Kidney (tissue), 13 donors: ENCODE measurements at regions not wholly inside any gene's neighbourhood (a gene's known extent, or its start where the extent isn't known, plus 50 kb on each side); places are given as distances from the start of the nearest gene placed in this dataset.

Experiments used
- DNase-seq, 5 donors: peaks; one replicate each; pipeline ENCODE4 v3.0.0-alpha.2; 2013 to 2020
- FAIRE-seq: peaks from 2 replicates; lab custom pipeline; 2012; peaks lifted over from hg19 to GRCh38; lab: Jason Lieb, UNC
- H3K27ac ChIP-seq, 2 donors: one replicate each; pipeline ENCODE4 v1.7.0; 2013; ENCODE audit warnings: low read depth in 2 of 2, low read length in 2 of 2, inconsistent platforms in 1 of 2
- H3K27me3 ChIP-seq: one replicate; pipeline ENCODE4 v1.7.1; 2013; ENCODE audit warnings: low read length, inconsistent platforms; ENCODE audit not compliant: control insufficient read depth, insufficient read depth
- H3K36me3 ChIP-seq, 3 donors: one replicate each; pipeline versions ENCODE4 v1.7.0 to v1.7.1; 2013; ENCODE audit warnings: low read length in 3 of 3, control low read depth in 1 of 3, inconsistent platforms in 1 of 3; ENCODE audit not compliant: insufficient read depth in 3 of 3, control insufficient read depth in 2 of 3
- H3K4me1 ChIP-seq, 3 donors: one replicate each; pipeline versions ENCODE4 v1.7.0 to v1.7.1; 2013; ENCODE audit warnings: low read length in 3 of 3, inconsistent platforms in 1 of 3, low read depth in 1 of 3; ENCODE audit not compliant: control insufficient read depth in 2 of 3, insufficient read depth in 2 of 3
- H3K4me3 ChIP-seq, 3 donors: one replicate each; pipeline versions ENCODE4 v1.7.0 to v1.8.1; 2013; ENCODE audit warnings: low read length in 3 of 3, control low read depth in 1 of 3, inconsistent platforms in 1 of 3
- H3K9ac ChIP-seq, 3 donors: one replicate each; pipeline versions ENCODE4 v1.7.0 to v1.7.1; 2013; ENCODE audit warnings: low read length in 3 of 3, control low read depth in 1 of 3, inconsistent platforms in 1 of 3
- H3K9me3 ChIP-seq, 3 donors: one replicate each; pipeline versions ENCODE4 v1.7.0 to v1.7.1; 2013; ENCODE audit warnings: low read length in 3 of 3, control low read depth in 1 of 3, inconsistent platforms in 1 of 3; ENCODE audit not compliant: control insufficient read depth in 2 of 3, insufficient read depth in 1 of 3
- intact Hi-C: fragments of 100-400 bp; cut with DNase I; formaldehyde crosslinking; loops from one replicate; pipeline ENCODE4 v1.11.1; 2022
- TF ChIP-seq, protein P1 (sequence below): IDR thresholded peaks from 3 replicates; pipeline ENCODE4 v1.5.1; 2012; ENCODE audit warnings: mild to moderate bottlenecking, moderate library complexity, borderline replicate concordance; ENCODE audit not compliant: insufficient read depth; ENCODE audit errors: extremely low read depth
- donor health status: control.
- donor health status: control.
- donor health status: control.
- donor health status: control.
- donor health status: control.
- donor health status: DM: yes; HTN: yes; CAD: no.
- donor health status: Normal renal cell carcinoma (clear cell type).

DNA sequence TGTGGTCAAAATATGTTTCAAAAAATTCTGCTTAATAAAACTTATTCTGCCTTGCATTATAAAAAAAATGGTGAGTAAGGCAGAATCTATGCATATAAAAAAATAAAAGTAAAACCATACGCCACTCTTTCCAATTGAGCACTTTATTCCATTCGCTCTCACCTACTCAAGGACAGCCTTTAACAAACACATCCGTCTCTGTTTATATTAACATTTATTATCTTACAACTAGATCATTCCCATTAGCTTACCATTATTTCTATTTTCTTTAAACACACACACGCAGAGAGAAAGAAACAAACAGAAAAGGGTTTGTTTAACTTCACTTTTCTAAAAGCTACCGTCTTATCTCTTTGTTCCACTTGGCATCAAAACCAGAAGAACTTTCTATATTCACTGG lies 598.9 kb upstream of the CHRM3 start:
- no peaks in the 10 kb centered on the region for H3K27me3 ChIP-seq
- H3K4me3 ChIP-seq = no peak overlapping the region
- FAIRE-seq (no peak), DNase-seq (no peak)
- intact Hi-C loops = no loop called here
- H3K4me1 ChIP-seq = no peaks in the 10 kb centered on the region
- H3K9me3 ChIP-seq = peaks cover 0 to 2% (median 0%) of the 10 kb centered on the region in 3 donors
- no peak overlapping the region for H3K9ac ChIP-seq
- H3K36me3 ChIP-seq = no peaks in the 10 kb centered on the region
- no peak overlapping the region for H3K27ac ChIP-seq
- TF ChIP-seq, protein P1, sequence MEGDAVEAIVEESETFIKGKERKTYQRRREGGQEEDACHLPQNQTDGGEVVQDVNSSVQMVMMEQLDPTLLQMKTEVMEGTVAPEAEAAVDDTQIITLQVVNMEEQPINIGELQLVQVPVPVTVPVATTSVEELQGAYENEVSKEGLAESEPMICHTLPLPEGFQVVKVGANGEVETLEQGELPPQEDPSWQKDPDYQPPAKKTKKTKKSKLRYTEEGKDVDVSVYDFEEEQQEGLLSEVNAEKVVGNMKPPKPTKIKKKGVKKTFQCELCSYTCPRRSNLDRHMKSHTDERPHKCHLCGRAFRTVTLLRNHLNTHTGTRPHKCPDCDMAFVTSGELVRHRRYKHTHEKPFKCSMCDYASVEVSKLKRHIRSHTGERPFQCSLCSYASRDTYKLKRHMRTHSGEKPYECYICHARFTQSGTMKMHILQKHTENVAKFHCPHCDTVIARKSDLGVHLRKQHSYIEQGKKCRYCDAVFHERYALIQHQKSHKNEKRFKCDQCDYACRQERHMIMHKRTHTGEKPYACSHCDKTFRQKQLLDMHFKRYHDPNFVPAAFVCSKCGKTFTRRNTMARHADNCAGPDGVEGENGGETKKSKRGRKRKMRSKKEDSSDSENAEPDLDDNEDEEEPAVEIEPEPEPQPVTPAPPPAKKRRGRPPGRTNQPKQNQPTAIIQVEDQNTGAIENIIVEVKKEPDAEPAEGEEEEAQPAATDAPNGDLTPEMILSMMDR = no peak

DNA sequence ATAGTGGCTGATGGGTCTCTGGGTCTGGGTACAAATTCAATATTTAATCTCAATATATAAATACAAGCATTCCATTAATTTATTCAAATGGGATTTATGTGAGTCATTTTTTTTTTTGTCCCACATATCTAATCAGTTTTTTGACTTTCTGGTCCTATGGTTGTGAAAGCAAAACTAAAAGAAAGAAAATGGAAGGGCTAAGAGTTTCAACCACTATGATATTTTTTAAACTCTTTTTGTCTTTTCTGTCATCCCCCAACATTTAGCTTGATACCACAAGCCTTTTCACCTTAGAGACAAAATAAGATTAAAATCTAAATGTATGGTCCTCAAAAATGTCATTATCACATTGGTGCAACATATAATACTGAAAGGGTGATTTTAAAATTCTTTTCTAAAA lies 602.7 kb upstream of the CHRM3 start:
- DNase-seq (no peak), FAIRE-seq (no peak)
- Histone ChIP-seq H3K27me3 (no peaks in the 10 kb centered on the region), H3K36me3 (no peaks in the 10 kb centered on the region), H3K4me3 (no peak overlapping the region), H3K27ac (no peak overlapping the region), H3K9ac (no peak overlapping the region), H3K9me3 (no peaks in the 10 kb centered on the region), H3K4me1 (no peaks in the 10 kb centered on the region)
- TF ChIP-seq, protein P1 = no peak
- intact Hi-C loops = no loop called here

DNA sequence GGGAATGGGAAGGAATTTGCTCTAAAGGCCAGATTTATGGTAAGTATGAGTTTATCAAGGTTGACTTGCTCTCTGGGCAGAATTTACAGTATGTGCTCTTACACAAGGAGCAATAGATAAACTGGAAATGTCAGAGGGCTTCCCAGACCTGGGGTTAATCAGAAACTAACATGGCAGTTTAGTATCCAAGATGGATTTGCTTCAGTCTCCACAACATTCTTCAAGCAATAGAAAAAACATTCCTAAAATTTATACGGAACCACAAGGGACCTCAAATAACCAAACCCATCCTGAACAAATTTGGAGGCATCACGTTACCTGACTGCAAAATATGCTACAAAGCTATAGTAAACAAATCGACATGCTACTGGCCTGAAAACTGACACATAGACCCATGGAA lies 606.7 kb upstream of the CHRM3 start:
- no peak overlapping the region for H3K4me3 ChIP-seq
- H3K9me3 ChIP-seq = no peaks in the 10 kb centered on the region
- H3K27ac ChIP-seq = no peak overlapping the region
- FAIRE-seq (no peak), DNase-seq (no peak)
- TF ChIP-seq, protein P1 = no peak
- no peaks in the 10 kb centered on the region for H3K4me1 ChIP-seq
- intact Hi-C loops = no loop called here
- no peaks in the 10 kb centered on the region for H3K36me3 ChIP-seq
- no peak overlapping the region for H3K9ac ChIP-seq
- no peaks in the 10 kb centered on the region for H3K27me3 ChIP-seq

DNA sequence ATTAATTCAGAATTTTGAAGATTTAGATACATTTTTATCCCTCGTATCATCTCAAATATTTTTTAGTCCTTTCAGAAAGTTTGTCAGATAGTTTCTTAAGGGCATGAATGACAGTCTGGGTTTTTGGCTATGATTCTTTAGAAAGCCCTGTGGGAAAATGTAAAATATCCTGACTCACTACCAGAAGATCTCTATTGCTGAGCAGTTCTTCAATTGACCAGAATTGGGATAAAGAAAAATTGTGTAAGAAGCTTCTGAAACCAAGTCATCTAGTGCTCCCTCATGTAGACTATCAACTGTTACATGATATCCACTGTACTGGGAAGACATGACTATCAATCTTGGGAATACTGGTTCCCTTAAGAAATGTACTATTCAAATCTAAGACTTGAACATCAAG lies 608.3 kb upstream of the CHRM3 start:
- Histone ChIP-seq H3K9ac (no peak overlapping the region), H3K4me3 (no peak overlapping the region), H3K36me3 (no peaks in the 10 kb centered on the region), H3K4me1 (no peaks in the 10 kb centered on the region), H3K27me3 (no peaks in the 10 kb centered on the region), H3K27ac (no peak overlapping the region), H3K9me3 (no peaks in the 10 kb centered on the region)
- intact Hi-C loops = no loop called here
- FAIRE-seq (no peak), DNase-seq (no peak)
- TF ChIP-seq, protein P1 = no peak
